Neutrophil (primary cell): ENCODE measurements at regions not wholly inside any gene's neighbourhood (a gene's known extent, or its start where the extent isn't known, plus 50 kb on each side); places are given as distances from the start of the nearest gene placed in this dataset.

ENCODE experiments used
- H3K27ac ChIP-seq: fragments of 200-600 bp; sonication (generic); 2 replicates; pipeline ENCODE4 v1.5.1; 2016; ENCODE audit warnings: mild to moderate bottlenecking, moderate library complexity
- H3K27me3 ChIP-seq: fragments of 200-600 bp; sonication (generic); 2 replicates; pipeline ENCODE4 v1.6.0; 2016; ENCODE audit warnings: mild to moderate bottlenecking
- H3K36me3 ChIP-seq: fragments of 200-600 bp; sonication (generic); 2 replicates; pipeline ENCODE4 v1.5.1; 2017
- H3K4me1 ChIP-seq, 2 experiments: fragments of 200-600 bp in 1 of 2; sonication (generic) in 1 of 2; 1 replicate in 1 of 2; 2 replicates in 1 of 2; pipeline versions ENCODE4 v1.5.1 to v1.6.1; 2013 to 2016; ENCODE audit warnings: low read depth in 1 of 2, low read length in 1 of 2, mild to moderate bottlenecking in 1 of 2, moderate library complexity in 1 of 2; ENCODE audit not compliant: control insufficient read depth in 1 of 2, insufficient read depth in 1 of 2
- H3K4me3 ChIP-seq, 2 experiments: fragments of 200-600 bp in 1 of 2; sonication (generic) in 1 of 2; 1 replicate in 1 of 2; 2 replicates in 1 of 2; pipeline ENCODE4 v1.5.1; 2013 to 2016; ENCODE audit warnings: low read depth in 1 of 2, low read length in 1 of 2, mild to moderate bottlenecking in 1 of 2, moderate library complexity in 1 of 2
- H3K9me3 ChIP-seq: fragments of 200-600 bp; sonication (generic); 2 replicates; pipeline ENCODE4 v1.5.1; 2016
- TF ChIP-seq, protein P1 (sequence below): fragments of 200-600 bp; sonication (generic); IDR thresholded peaks from 2 replicates; pipeline ENCODE4 v1.5.1; 2016; ENCODE audit warnings: antibody characterized with exemption

DNA sequence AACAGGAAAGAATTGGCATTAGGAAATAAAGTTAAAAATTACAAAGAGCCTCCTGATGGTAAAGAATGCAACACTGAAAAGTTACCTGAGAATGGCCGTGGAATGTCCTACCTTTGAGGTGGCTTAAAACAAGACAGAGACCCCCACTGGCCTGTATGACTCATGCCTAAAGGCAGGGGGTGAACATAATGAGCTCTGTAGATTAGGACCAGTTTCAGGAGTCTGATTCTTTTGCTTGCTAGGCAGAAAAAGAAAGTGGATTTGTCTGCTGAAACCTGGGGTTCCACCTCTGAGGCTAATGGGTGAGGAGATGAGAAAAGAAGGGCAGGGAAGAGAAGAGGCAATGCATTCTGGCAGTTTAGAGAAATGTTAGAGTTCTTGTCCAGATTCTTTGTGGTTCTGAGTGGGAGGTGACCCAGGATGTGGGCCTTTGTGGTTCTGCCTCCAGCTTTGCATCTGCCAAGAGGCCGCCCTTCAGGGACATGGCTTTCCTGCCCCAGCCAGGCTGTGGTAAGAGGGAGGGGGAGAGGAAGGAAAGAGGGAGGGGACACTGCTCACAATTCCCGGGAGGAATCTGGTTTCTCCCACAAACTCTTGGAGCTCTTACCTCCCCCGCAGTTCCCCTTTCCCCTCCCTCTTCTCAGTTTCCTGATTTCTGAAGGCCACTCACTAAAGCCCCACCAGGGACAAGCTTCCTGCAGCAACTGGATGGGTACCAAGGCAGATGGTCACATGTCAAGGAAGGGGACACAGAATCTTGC lies 109.6 kb downstream of the EFNB1 start:
- TF ChIP-seq, protein P1, sequence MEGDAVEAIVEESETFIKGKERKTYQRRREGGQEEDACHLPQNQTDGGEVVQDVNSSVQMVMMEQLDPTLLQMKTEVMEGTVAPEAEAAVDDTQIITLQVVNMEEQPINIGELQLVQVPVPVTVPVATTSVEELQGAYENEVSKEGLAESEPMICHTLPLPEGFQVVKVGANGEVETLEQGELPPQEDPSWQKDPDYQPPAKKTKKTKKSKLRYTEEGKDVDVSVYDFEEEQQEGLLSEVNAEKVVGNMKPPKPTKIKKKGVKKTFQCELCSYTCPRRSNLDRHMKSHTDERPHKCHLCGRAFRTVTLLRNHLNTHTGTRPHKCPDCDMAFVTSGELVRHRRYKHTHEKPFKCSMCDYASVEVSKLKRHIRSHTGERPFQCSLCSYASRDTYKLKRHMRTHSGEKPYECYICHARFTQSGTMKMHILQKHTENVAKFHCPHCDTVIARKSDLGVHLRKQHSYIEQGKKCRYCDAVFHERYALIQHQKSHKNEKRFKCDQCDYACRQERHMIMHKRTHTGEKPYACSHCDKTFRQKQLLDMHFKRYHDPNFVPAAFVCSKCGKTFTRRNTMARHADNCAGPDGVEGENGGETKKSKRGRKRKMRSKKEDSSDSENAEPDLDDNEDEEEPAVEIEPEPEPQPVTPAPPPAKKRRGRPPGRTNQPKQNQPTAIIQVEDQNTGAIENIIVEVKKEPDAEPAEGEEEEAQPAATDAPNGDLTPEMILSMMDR = no peak
- H3K36me3 ChIP-seq = no peaks in the 10 kb centered on the region
- no peak overlapping the region for H3K27ac ChIP-seq
- H3K4me1 ChIP-seq = no peaks in the 10 kb centered on the region
- H3K4me3 ChIP-seq = no peak overlapping the region
- H3K27me3 ChIP-seq = no peaks in the 10 kb centered on the region
- H3K9me3 ChIP-seq = no peaks in the 10 kb centered on the region

DNA sequence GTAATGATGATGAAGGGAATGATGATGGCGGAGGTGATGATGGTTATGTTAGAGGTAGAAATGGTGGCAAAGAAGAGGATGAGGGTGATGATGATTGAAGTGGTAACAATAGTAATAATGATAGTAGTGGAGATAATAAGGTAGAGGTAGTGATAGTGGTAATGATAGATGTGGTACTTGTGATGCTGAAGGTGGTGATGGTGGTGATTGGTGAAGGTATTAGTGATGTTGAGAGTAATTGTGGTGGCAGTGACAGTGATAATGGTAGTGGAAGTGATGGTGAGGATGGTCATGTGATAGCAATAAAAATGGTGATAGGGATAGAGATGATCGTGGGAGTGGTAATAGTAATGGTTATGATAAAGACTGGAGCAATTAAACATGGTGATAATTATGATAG lies 108.8 kb downstream of the EFNB1 start:
- Histone ChIP-seq H3K4me1 (no peaks in the 10 kb centered on the region), H3K27me3 (no peaks in the 10 kb centered on the region)
- TF ChIP-seq, protein P1 = no peak

DNA sequence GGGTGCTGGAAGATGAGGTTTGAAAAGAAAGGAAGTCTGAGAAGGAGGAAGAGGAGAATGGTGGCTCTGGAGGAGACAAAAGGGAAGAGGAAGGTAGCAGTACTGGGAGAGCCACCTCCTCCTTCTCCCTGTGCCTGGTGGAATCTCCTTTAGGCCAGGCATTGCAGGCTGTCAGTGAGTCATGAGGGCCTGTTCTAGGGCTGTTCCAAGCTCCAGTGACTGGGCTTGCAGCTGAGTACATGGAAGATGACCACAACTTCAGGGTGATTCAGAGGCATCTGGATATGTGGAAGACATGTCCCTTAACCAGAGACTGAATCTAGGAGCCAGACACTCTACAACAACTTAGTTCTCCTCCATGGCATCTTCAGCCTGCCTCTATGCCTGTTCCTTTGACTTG lies 107.8 kb downstream of the EFNB1 start:
- TF ChIP-seq, protein P1 = no peak

More for the DNA sequence above, 108.8 kb downstream of the EFNB1 start:
- Histone ChIP-seq H3K9me3 (no peaks in the 10 kb centered on the region), H3K27ac (no peak overlapping the region), H3K4me3 (no peak overlapping the region), H3K36me3 (no peaks in the 10 kb centered on the region)

DNA sequence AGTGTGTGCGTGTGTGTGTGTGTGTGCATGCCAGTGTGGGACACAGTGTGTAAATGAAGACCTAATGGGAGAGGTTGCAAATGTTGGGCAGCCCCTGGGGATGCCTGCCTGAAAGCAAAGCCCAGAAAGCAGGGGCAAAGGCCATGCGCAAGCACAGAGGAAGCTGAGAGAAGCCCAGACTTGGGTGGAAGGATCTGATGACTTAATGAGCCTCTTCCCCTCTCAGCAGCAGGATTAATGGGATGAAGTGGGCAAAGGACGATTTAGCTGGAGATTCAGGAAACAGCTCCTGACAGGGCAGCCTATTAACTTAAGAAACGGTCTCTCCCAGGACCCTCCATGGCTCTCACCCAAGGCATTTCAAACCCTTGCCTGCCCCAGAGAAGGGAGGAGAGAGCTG lies 107.3 kb downstream of the EFNB1 start:
- Histone ChIP-seq H3K36me3 (no peaks in the 10 kb centered on the region), H3K4me3 (no peak overlapping the region), H3K27ac (no peak overlapping the region), H3K9me3 (no peaks in the 10 kb centered on the region), H3K4me1 (no peaks in the 10 kb centered on the region), H3K27me3 (no peaks in the 10 kb centered on the region)
- TF ChIP-seq, protein P1 = no peak

More for the DNA sequence above, 107.8 kb downstream of the EFNB1 start:
- Histone ChIP-seq H3K9me3 (no peaks in the 10 kb centered on the region), H3K36me3 (no peaks in the 10 kb centered on the region), H3K4me1 (no peaks in the 10 kb centered on the region), H3K27me3 (no peaks in the 10 kb centered on the region), H3K4me3 (no peak overlapping the region), H3K27ac (no peak overlapping the region)

DNA sequence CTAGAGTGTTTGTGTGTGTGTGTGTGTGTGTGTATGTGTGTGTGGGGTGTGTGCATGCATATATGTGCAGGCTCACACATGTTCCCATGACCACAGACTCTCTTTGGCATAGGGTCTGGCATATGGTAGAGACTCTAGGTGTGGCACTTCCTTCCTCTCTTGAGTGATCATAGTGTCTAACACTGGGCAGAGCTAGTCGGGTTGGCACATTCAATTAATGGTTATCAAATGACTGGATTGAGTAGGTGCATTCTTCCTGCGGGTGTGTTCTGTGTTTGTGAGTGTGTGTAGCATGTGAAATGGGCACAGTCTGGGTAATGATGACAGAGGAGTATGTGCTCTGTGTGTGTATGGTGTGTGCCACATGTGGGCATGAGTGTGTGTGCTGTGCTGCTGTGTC lies 106.5 kb downstream of the EFNB1 start:
- no peaks in the 10 kb centered on the region for H3K36me3 ChIP-seq
- no peaks in the 10 kb centered on the region for H3K27me3 ChIP-seq
- H3K4me3 ChIP-seq = no peak overlapping the region
- H3K9me3 ChIP-seq = no peaks in the 10 kb centered on the region
- no peak overlapping the region for H3K27ac ChIP-seq
- TF ChIP-seq, protein P1 = no peak
- H3K4me1 ChIP-seq = no peaks in the 10 kb centered on the region
